ENCODE measurements at regions not wholly inside any gene's neighbourhood (a gene's known extent, or its start where the extent isn't known, plus 50 kb on each side); places are given as distances from the start of the nearest gene placed in this dataset.

DNA sequence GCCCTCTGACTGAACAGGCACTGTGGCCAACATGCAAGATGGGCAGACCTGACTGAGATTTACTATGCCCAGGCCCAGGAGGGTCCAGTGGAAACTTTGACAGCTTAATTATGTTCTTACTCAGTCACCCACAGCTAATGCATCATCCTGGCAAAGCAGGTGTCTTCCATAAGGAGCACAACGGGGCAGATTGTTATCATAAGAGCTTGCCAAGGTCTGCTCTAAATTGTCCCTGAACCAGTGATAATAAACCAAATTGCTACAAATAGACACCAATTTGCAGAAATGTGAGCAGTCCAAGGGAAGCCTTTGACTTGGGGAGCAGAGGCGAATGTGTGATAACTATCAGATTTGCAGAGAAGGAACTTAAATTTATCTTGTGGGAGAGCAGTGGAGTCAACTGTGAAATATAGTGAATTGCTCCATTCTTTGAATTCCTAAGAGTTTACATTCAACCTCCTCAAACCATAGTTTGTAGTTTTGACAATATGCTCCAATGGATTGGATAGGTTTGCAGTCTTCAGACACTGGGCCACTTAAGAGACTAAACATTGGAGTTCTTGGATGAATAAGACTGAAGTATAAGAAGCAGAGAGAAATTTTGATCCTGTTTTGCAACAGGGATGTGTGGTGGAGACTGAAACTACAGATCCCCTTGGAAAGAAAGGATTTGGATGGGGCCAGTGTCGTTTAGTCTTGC is 494.7 kb downstream of the CCSER2 start:
- no peak for TF ChIP-seq POLR2A (IDR thresholded peaks at IDR 0.05)
- TF ChIP-seq, protein P1, sequence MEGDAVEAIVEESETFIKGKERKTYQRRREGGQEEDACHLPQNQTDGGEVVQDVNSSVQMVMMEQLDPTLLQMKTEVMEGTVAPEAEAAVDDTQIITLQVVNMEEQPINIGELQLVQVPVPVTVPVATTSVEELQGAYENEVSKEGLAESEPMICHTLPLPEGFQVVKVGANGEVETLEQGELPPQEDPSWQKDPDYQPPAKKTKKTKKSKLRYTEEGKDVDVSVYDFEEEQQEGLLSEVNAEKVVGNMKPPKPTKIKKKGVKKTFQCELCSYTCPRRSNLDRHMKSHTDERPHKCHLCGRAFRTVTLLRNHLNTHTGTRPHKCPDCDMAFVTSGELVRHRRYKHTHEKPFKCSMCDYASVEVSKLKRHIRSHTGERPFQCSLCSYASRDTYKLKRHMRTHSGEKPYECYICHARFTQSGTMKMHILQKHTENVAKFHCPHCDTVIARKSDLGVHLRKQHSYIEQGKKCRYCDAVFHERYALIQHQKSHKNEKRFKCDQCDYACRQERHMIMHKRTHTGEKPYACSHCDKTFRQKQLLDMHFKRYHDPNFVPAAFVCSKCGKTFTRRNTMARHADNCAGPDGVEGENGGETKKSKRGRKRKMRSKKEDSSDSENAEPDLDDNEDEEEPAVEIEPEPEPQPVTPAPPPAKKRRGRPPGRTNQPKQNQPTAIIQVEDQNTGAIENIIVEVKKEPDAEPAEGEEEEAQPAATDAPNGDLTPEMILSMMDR (IDR thresholded peaks at IDR 0.05): no peak

Data from lower leg skin (tissue), 3 donors.